8988T (cell line): ENCODE measurements at regions not wholly inside any gene's neighbourhood (a gene's known extent, or its start where the extent isn't known, plus 50 kb on each side); places are given as distances from the start of the nearest gene placed in this dataset.

Experiments
- DNase-seq: peaks from one replicate; pipeline ENCODE4 v3.0.0; 2011

DNA sequence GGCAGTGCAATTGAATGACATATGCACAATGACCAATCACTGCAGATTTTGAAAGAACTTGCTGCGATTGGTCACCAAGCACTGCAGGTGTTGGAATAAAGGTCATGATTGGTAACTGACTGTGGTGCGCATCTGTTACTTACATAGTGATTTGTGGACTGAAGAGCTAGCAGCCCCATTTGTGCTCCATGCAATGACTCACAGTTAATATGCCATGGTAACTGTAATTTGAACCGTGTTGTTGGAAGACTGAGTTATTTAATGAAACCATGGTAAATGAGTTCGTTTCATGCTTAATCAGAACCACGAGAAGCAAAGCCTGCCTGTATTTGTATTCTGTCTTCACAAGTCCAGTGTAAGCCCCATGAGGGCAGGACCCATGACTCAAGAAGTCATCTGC is 220.5 kb downstream of the TJP1 start:
- DNase-seq, result no peak

- no peak for DNase-seq
Measured at GRCh38 chr15:29600262-29600661, 222.0 kb downstream of the TJP1 start.

- no peak for DNase-seq
Measured at GRCh38 chr15:29596266-29596665, 226.0 kb downstream of the TJP1 start.

DNA sequence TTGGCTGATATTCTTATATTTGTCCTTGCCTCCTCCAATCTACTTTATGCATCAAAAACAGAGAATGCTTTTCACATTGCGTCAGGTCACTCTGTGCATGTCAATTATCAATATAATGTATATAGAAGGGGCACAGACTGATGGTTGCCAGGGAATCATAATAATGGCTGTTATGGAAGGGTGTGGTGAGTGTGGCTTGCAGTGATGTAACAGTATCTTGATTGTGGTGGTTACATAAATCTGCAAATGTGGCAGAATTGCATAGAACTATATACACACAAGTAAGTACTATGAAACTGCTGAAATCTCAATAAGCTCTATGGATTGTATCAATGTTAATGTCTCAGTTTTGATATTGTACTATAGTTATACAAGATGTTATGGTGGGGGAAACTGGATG is 228.6 kb downstream of the TJP1 start:
- no peak for DNase-seq

- DNase-seq, result no peak
Measured at GRCh38 chr15:29593111-29593510, 229.2 kb downstream of the TJP1 start.

DNA sequence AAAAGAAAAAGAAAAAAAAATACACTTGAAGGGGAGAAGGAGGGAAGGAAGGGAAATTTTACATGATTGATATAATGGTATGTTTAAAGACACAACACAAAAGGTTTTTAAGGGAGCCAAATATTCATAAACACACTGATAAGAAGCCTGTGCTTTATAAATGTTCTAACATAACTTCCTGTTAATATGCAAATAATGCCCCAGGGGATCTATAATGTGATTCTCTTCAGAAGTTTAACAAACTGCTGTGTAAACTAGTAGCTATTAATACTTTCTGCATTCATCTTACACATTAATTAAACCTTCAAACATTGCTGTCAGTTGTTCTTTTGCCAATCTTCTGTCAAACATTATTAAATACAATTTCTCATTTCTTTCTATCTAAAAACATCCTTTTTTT is 231.6 kb downstream of the TJP1 start:
- DNase-seq, result no peak

DNA sequence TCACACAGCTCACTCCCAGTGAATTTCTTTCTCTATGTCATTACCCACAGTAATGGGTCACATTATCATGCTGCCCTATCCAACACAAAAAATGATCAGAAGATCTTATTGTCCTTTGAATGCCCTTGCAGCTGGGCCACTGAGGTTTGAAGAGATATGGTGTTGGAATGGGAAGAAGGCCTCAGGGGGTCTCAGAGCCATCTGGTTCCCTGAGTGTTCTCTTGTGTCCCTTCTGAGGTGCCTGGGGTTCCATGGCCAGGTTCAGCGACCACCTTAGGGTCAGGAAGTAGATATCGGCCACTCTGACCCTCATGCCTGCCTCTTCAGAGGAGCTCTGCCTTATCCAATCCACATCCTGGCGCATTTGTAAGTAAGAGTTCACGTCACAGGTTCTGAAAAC is 232.3 kb downstream of the TJP1 start:
- no peak for DNase-seq

- DNase-seq, result no peak
Measured at GRCh38 chr15:29589416-29589815, 232.9 kb downstream of the TJP1 start.

GRCh38 chr15:29573197-29573838 is 248.9 kb downstream of the TJP1 start:
- DNase-seq, result no peak

- no peak for DNase-seq
Measured at GRCh38 chr15:29571792-29572431, 250.4 kb downstream of the TJP1 start.

GRCh38 chr15:29570948-29571791 is 251.1 kb downstream of the TJP1 start:
- peak; percentile 42 for DNase-seq

- peak; percentile 33 for DNase-seq
Measured at GRCh38 chr15:29570121-29570947, 251.9 kb downstream of the TJP1 start.

DNA sequence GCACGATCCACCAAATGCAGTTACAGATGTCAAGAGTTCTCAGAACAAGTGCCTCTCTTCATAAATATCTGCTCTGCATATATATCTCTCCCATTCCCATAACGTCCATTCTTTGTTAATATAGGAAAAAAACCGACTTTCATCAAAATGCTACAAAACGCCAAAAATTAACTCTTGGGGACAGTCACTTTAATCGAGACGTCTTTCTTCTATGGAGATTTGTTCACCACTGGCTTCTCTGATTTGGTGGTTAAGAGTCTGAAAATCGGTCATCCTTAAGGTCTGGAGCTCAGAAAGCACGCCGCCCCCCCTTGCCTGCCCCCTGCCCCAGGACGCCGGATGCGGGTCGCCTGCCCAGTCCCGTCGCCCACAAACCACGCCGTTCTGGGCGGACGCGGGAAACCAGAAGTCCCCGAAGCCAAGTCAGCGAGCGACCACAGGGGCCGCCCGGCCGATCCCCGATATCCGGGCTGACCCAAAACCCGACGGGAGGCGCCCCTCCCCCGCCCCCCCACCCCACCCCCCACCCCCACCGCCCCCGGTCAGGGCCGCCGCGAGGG is 252.7 kb downstream of the TJP1 start:
- DNase-seq, result no peak

DNA sequence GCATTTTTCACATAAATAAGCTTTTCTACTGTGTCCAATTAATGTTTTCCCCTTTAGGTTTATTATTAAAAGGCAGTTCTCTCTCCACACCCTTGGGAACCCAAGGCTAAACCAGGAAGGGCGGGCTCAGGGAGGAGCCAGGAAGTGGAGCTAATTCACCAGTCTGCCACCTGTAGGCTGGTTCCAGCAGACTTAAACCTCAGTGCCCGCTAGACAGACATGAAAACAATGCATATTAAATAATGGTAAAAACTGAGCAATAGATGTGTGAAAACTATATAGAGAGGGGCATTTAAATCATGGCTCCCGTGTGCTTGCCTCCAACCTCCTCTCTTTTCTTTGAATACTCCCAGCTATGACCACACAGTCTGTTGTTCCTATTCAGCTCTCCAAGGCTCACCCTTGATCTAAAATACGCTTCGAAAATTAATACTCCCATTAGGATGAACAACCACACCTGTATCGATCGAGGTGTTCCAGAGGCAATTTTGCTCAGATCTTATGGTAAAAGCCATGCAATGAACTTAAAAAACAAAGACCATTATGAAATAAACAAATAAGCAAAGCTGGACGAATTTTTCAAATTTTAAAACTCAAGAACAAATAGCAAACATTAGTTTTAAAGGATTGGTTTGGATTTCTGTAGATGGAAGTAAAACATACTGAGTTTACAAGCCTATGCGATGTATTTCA is 253.3 kb downstream of the TJP1 start:
- peak; percentile 60 for DNase-seq

GRCh38 chr15:29567336-29567735 is 254.9 kb downstream of the TJP1 start:
- no peak for DNase-seq

GRCh38 chr15:29566914-29567313 is 255.4 kb downstream of the TJP1 start:
- DNase-seq, result no peak

DNA sequence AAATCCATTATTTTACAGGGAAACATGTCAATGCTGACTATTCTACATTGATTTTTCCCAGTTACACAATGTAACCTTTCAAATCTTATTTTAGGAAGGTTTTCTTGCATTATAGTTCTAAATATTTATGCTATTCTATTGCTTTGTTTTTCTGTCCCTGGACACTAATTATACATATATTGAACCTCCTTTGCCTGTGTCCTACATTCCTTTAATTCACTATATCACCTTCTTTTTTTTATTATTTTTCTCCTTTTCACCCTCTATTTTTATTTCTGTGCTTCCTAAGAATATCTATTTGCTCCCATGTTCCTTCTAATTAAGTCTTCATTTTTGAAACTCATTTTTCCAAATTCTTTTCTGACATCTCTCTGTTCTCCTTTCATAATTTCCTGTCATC is 259.2 kb downstream of the TJP1 start:
- DNase-seq, result no peak

DNA sequence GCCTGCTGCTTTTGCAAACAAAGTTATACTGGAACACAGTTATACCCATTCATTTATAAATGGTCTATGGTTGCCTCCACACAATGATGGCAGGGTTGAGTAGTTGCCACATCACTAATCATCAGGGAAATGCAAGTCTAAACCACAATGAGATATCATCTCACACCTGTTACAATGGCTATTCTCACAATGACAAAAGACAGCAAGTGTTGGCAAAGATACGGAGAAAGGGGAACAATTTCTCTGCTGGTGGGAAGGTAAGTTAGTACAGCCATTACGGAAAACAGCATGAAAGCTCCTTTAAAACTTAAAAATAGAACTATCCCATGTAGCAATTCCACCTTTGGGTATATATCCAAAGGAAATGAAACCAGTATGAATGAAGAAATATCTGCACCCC is 261.4 kb downstream of the TJP1 start:
- DNase-seq, result no peak

- DNase-seq, result no peak
Measured at GRCh38 chr15:29558261-29558660, 264.0 kb downstream of the TJP1 start.

GRCh38 chr15:29557171-29557570 is 265.1 kb downstream of the TJP1 start:
- DNase-seq, result no peak

- DNase-seq, result no peak
Measured at GRCh38 chr15:29556380-29556779, 265.9 kb downstream of the TJP1 start.

DNA sequence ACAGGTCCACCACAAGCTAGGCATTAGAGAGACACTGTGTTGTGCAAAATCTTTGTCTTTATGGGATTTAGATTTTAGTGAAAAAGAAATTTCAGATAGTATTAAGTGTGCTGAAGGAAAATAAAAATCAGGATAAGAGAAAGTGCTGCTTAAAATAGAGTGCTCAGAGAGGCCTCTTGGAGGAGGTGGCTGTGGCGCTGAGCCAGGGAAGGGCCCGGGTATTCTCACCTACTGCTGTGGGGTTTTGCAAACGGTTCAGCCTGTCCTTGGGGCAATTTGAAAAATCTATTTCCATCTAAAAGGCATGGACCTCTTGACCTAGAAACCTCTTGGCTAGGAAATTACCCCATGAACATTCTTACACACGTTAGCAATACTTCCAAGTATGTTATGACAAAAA is 267.7 kb downstream of the TJP1 start:
- no peak for DNase-seq
